HG03558 (cell line): ENCODE measurements at regions not wholly inside any gene's neighbourhood (a gene's known extent, or its start where the extent isn't known, plus 50 kb on each side); places are given as distances from the start of the nearest gene placed in this dataset.

Source experiments
- ATAC-seq: cut with Tn5 transposase; IDR thresholded peaks from one replicate; pipeline ENCODE4 v1.9.1; 2021; ENCODE audit warnings: moderate number of reproducible peaks; ENCODE audit not compliant: unreplicated experiment; ENCODE audit errors: extremely low read depth

GRCh38 chr1:219778110-219778509, 150.2 kb downstream of the SLC30A10 start:
- ATAC-seq, result no peak

- ATAC-seq, result no peak
Measured at GRCh38 chr1:219774386-219774785, 154.0 kb downstream of the SLC30A10 start.

- ATAC-seq, result peak; percentile 99
Measured at GRCh38 chr1:219773775-219774174, 154.6 kb downstream of the SLC30A10 start.

- no peak for ATAC-seq
Measured at GRCh38 chr1:219773110-219773509, 155.2 kb downstream of the SLC30A10 start.

- no peak for ATAC-seq
Measured at GRCh38 chr1:219772265-219773036, 155.9 kb downstream of the SLC30A10 start.

- no peak for ATAC-seq
Measured at GRCh38 chr1:219771080-219771479, 157.3 kb downstream of the SLC30A10 start.

- no peak for ATAC-seq
Measured at GRCh38 chr1:219763321-219763720, 150.4 kb upstream of the ZC3H11B start.

GRCh38 chr1:219761208-219761860, 148.4 kb upstream of the ZC3H11B start:
- no peak for ATAC-seq

GRCh38 chr1:219759095-219759494, 146.2 kb upstream of the ZC3H11B start:
- no peak for ATAC-seq

GRCh38 chr1:219757890-219758289, 145.0 kb upstream of the ZC3H11B start:
- ATAC-seq, result no peak

- no peak for ATAC-seq
Measured at GRCh38 chr1:219755234-219755633, 142.3 kb upstream of the ZC3H11B start.

- ATAC-seq, result no peak
Measured at GRCh38 chr1:219754767-219755166, 141.9 kb upstream of the ZC3H11B start.

- no peak for ATAC-seq
Measured at GRCh38 chr1:219753914-219754313, 141.0 kb upstream of the ZC3H11B start.

- no peak for ATAC-seq
Measured at GRCh38 chr1:219752645-219753044, 139.7 kb upstream of the ZC3H11B start.

GRCh38 chr1:219751870-219752507, 139.1 kb upstream of the ZC3H11B start:
- ATAC-seq, result no peak

- ATAC-seq, result no peak
Measured at GRCh38 chr1:219749370-219749769, 136.5 kb upstream of the ZC3H11B start.

- ATAC-seq, result no peak
Measured at GRCh38 chr1:219746141-219746540, 133.2 kb upstream of the ZC3H11B start.

- ATAC-seq, result no peak
Measured at GRCh38 chr1:219744652-219745469, 132.0 kb upstream of the ZC3H11B start.

- no peak for ATAC-seq
Measured at GRCh38 chr1:219741011-219741970, 128.4 kb upstream of the ZC3H11B start.
